ENCODE measurements at regions not wholly inside any gene's neighbourhood (a gene's known extent, or its start where the extent isn't known, plus 50 kb on each side); places are given as distances from the start of the nearest gene placed in this dataset.
"Not testable (repeated sequence)": the region's sequence is repeated elsewhere in the genome, so short reads cannot be mapped to it uniquely, and the experiment has no call there.

GRCh38 chr5:7306556-7306955, 89.4 kb upstream of the ADCY2 start:
- not testable (repeated sequence) for H3K27ac ChIP-seq (replicated peaks); DNase-seq (ENCODE audit: low read depth in 1 of 2, low spot score in 1 of 2); H3K4me3 ChIP-seq (replicated peaks; ENCODE audit: insufficient read depth, low read length); H3K27me3 ChIP-seq (ENCODE audit: insufficient read depth, poor library complexity, severe bottlenecking)

GRCh38 chr5:7307709-7308108, 88.2 kb upstream of the ADCY2 start:
- not testable (repeated sequence) for H3K27ac ChIP-seq (replicated peaks); H3K27me3 ChIP-seq (ENCODE audit: insufficient read depth, poor library complexity, severe bottlenecking); H3K4me3 ChIP-seq (replicated peaks; ENCODE audit: insufficient read depth, low read length); DNase-seq (ENCODE audit: low read depth in 1 of 2, low spot score in 1 of 2)

GRCh38 chr5:7309715-7310114, 86.2 kb upstream of the ADCY2 start:
- not testable (repeated sequence) for H3K27ac ChIP-seq (replicated peaks); H3K4me3 ChIP-seq (replicated peaks; ENCODE audit: insufficient read depth, low read length); H3K27me3 ChIP-seq (ENCODE audit: insufficient read depth, poor library complexity, severe bottlenecking)

GRCh38 chr5:7310656-7311055, 85.3 kb upstream of the ADCY2 start:
- not testable (repeated sequence) for H3K27me3 ChIP-seq (ENCODE audit: insufficient read depth, poor library complexity, severe bottlenecking); H3K27ac ChIP-seq (replicated peaks); DNase-seq (ENCODE audit: low read depth in 1 of 2, low spot score in 1 of 2); H3K4me3 ChIP-seq (replicated peaks; ENCODE audit: insufficient read depth, low read length)

More at GRCh38 chr5:7309715-7310114, 86.2 kb upstream of the ADCY2 start:
- DNase-seq (ENCODE audit: low read depth in 1 of 2, low spot score in 1 of 2), result not testable (repeated sequence)

- no peak overlapping the region for H3K4me3 ChIP-seq (replicated peaks; ENCODE audit: insufficient read depth, low read length)
- DNase-seq (ENCODE audit: low read depth in 1 of 2, low spot score in 1 of 2), result no peak
- H3K27ac ChIP-seq (replicated peaks), result no peak overlapping the region
- H3K27me3 ChIP-seq (ENCODE audit: insufficient read depth, poor library complexity, severe bottlenecking), result peaks cover 2% of the 10 kb centered on the region
- TF ChIP-seq REST (IDR thresholded peaks at IDR 0.05; ENCODE audit: insufficient replicate concordance, low read depth) (no peak), CTCF (IDR thresholded peaks at IDR 0.05; ENCODE audit: insufficient read depth, low read length) (no peak), GABPA (IDR thresholded peaks at IDR 0.05; ENCODE audit: low read depth) (no peak), POLR2AphosphoS5 (IDR thresholded peaks at IDR 0.05; ENCODE audit: low read depth) (no peak), SPI1 (IDR thresholded peaks at IDR 0.05; ENCODE audit: borderline replicate concordance, low read depth) (no peak)
Measured at GRCh38 chr5:7315118-7315517, 80.8 kb upstream of the ADCY2 start.

GRCh38 chr5:7317751-7318150, 78.2 kb upstream of the ADCY2 start:
- H3K27ac ChIP-seq (replicated peaks), result no peak overlapping the region

More at GRCh38 chr5:7317751-7318150, 78.2 kb upstream of the ADCY2 start:
- H3K4me3 ChIP-seq (replicated peaks; ENCODE audit: insufficient read depth, low read length), result no peak overlapping the region
- peaks cover 4% of the 10 kb centered on the region for H3K27me3 ChIP-seq (ENCODE audit: insufficient read depth, poor library complexity, severe bottlenecking)
- TF ChIP-seq CTCF (IDR thresholded peaks at IDR 0.05; ENCODE audit: insufficient read depth, low read length) (no peak), GABPA (IDR thresholded peaks at IDR 0.05; ENCODE audit: low read depth) (no peak), POLR2AphosphoS5 (IDR thresholded peaks at IDR 0.05; ENCODE audit: low read depth) (no peak), SPI1 (IDR thresholded peaks at IDR 0.05; ENCODE audit: borderline replicate concordance, low read depth) (no peak), REST (IDR thresholded peaks at IDR 0.05; ENCODE audit: insufficient replicate concordance, low read depth) (no peak)
- no peak for DNase-seq (ENCODE audit: low read depth in 1 of 2, low spot score in 1 of 2)
